CD4-positive, alpha-beta T cell treated with Interleukin-17A for 1 hour (primary cell): ENCODE measurements at regions not wholly inside any gene's neighbourhood (a gene's known extent, or its start where the extent isn't known, plus 50 kb on each side); places are given as distances from the start of the nearest gene placed in this dataset.
"Not testable (repeated sequence)": the region's sequence is repeated elsewhere in the genome, so short reads cannot be mapped to it uniquely, and the experiment has no call there.

Experiments
- DNase-seq: peaks from one replicate; pipeline ENCODE4 v3.0.0-alpha.2; 2020

DNA sequence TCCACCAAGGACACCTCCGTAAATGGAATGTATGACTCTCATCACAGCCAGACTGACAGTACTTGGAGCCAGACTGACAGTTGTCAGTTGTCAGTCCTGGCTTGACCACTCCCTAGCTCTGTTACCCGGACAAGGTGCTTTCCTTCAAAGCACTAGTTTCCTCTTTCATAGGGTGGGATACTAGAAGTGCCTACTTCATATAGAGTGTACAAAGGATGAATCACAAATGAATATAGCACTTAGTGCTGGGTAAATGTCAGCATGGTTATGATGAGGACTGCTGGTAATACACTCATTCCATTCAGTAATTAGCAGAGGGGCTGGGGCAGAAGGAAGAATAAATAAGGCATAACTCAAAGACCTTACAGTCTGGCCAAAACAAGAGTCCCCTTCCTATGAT, 91.4 kb downstream of the ARL4C start:
- DNase-seq, result no peak

DNA sequence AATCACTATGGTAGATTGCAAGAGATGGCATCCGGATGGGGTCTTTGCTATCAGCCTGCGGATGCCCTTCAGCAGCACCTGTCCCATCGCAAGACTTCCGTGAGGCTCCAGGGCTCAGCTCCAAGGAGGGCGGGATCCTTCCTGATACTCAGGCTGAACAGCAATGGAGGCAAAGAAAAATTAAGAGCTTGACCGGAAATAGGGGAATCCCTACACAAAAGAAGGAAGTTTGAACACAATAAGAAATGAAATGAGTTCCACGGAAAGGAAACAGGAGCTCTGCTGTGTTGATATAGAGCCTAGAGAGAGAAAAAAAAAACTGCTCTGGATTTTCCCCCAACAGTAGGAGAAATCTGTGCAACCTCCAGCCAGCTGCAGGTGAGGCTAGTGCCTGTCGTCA, 91.9 kb downstream of the ARL4C start:
- no peak for DNase-seq

DNA sequence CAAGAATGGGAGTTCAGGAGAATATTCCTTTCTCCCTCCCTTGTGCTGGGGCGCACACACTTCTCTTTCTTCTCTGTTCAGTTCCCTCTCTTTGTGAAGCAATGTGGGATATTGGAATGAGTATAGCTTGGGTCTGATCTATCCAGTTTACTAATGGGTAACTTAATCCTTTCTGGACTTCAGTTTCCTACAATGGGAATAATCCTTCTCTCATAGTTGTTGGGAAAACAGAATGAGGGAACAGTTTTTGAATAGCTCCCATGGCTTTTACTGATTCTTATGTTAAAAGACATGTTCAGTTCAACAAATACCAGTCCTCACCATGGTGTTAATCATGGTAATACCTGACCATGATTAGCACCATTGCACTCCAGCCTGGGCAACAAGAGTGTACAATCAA, 93.1 kb downstream of the ARL4C start:
- no peak for DNase-seq

DNA sequence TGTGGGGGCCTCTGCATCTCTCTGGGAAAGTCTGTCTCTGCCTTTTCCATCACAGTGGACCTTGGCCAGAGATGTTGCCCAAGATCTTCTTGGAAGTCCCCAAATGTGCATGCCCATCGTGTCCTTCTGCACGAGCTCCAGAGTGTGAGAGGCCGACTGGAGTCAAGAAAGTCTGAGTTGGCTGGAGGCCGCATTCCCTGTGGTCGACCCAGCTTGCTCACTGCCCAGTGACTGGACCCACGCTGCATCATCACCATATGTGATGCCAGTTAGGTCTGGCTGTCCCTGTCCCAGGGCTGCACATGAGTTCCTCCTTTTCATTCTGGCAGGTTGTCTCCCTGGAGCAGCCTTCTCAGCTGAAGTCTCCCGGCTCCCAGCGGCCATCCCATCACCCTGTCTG, 93.8 kb downstream of the ARL4C start:
- DNase-seq, result no peak

DNA sequence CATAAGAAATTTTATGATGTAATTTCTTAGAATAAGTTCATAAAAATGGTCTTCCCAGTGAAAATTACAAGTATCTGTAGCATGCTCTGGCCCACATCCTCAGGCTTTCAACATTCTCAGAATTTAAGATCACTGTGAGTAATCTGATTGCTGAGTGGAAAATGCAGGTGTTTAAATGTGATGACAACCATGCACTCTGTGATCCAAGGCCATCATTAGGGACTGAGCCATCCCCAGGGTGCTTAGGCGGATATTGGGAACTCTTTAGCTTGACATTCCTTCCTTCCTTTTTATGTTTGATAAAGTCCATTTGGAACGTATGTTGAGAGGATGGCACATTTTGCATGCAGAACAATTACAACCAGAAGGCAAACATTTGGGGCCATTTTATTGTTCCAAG, 95.5 kb downstream of the ARL4C start:
- DNase-seq, result no peak

DNA sequence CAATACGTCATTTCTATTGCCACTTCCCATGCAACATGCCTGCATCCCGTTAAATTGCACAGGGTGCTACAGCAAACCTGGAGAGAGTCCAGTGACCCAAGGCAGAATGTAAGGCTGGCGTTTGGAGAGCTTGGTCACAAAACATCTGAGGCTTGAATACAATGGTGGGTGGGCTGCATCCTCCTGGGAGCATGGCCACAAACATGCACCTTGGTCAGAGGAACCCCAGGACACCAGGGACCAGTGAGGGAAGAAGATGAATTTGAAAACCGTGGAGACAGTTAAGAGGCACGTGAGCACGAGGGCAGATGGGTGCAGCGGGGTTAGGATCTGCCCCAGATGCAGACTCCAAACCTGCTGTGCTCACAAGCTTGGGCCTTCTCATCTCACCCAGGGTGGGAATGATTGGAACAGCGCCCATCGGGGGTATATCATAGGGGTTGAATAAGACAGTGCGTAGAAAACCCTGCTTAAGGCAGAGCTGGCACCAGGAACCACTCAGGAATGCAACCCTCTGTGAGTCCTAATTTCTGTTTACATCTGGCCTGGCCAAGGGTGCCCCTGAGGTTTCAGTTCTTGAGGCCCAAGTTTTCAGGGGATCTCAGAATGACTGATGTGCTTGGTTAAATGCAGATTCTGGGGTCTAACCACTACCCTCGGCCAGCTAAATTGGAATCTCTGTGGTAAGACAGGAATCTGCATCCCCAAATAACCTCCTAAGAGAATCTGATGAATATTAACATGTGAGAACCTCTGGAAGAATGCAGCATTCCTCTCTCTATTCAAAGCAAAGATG, 97.2 kb downstream of the ARL4C start:
- DNase-seq, result no peak

DNA sequence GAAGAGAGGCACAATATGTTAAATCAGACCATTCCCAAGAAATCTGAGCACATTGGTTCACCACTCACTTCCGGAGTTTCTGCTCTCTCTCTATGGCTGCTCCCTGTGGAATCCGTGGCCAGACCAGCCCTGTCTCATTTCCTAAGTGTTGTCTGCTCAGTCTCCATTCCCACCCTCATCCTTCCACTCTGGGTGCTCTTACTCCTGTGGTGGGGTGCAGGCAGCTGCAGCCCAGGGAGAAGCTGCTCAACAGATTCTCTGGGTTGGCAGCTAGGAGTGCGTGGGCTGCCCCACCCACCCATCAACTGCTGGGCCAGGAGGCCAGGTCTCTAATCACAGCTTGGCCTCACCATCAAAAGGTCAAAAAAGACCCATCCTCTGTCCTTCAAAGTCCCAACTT, 98.3 kb downstream of the ARL4C start:
- DNase-seq, result no peak

DNA sequence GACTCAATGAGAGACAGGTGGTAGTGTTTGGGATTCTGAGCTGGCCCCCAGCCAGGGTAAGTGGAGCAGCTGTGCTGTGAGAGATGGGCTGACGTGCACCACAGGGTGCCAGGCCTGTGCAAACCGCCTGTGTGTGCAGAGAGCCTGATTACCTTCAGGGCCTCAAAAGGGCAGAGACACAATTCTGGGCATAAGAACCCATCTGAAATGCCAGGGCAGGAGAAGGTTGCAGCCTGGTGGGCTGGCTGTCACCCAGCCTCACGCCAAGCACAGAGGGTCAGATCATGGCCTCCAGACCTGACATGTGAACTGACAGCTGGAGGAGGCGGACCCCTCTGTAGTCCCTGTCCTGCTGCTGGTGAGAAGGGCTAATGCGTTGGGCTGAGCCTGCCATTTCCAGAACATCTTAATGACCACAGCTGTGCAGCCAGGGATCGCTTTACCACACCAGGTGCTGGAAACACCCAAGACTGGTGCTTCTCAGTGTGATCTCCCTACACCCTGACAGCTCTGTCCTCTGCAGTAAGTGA, 100.9 kb downstream of the ARL4C start:
- DNase-seq, result no peak

DNA sequence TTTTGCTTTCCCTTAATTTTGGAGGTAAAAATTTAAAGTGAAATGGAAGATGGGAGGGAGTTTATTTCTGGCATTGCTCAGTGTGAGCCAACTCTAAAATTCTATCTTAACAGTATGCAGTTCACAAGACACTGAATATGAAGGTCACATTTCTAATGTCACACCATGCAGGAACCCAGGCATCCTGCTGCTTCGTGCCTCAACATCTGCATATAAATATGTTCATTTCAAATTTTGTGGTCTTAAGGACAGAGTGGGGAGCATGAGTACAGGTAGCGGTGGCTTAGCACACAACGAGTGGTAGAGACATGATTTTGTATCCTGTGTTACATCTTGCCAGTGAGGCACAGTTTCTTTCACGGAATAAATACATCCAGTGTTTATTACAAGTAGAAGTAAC, 102.4 kb downstream of the ARL4C start:
- DNase-seq, result no peak

DNA sequence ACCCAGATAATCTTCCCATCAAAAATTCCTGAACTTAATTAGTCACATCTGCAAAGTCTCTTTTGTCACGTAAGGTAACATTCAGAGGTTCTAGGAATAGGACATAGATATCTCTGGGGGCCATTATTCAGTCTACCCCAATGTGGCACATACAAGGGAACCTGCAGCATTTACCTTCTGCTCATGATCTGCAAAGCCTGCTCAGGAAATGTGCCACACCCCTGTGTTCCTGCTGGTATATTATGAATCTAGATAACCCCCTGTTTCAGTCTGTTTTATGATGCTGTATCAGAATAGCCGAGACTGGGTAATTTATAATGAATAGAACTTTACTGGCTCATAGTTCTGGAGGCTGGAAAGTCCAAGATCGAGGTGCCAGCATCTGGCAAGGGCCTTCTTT, 103.5 kb downstream of the ARL4C start:
- DNase-seq, result no peak

DNA sequence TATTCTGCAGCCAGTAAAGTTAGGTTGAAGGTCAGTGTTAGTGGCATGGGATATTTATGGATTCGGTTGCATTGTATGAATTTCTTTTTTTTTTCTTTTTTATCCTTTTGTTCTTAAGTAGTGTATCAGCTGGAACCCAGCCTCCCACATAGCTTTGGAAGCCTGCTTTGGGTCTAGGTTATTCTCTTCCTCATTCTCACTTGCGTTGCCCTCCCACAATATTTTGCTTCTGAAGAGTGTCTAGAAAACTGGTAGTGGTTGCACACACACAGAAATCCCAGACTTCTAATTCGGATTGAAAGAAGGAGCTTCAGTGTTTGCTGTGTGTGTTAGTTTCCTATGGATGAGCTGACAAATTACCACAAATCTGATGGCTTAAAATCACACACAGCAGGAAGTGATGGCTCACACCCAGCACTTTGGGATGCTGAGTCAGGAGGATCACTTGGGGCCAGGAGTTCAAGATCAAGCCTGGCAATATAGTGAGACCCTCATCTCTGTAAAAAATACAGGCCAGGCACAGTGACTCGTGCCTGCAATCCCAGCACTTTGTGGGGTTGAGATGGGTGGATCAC, 104.8 kb downstream of the ARL4C start:
- DNase-seq, result no peak

DNA sequence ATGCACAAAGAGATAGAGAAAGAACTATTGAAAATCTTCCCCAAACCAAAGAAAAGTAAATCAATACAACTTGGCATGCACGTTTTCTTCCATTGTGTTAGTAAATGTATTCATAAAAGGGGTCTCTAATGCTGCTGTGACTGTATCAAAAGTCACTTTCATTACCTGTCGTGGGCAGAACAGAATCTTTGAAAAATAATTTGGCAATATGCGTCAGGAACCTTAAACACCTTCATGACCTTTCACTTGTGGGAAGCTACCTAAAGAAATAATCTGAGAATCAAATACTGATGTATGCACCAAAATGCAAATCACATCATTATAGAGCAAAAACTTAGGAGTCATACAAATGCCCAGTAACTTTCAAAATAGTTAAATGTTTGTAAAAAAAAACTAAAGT, 105.3 kb downstream of the ARL4C start:
- DNase-seq, result no peak

DNA sequence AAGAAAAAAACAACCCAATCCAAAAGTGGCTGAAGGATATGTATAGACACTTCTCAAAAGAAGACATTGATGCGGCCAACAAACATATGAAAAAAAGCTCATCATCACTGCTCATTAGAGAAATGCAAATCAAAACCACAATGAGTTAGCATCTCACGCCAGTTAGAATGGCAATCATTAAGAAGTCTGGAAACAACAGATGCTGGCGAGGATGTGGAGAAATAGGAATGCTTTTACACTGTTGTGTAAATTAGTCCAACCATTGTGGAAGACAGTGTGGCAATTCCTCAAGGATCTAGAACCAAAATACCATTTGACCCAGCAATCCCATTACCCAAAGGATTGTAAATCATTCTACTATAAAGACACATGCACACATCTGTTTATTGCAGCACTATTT, 107.2 kb downstream of the ARL4C start:
- DNase-seq, result not testable (repeated sequence)

DNA sequence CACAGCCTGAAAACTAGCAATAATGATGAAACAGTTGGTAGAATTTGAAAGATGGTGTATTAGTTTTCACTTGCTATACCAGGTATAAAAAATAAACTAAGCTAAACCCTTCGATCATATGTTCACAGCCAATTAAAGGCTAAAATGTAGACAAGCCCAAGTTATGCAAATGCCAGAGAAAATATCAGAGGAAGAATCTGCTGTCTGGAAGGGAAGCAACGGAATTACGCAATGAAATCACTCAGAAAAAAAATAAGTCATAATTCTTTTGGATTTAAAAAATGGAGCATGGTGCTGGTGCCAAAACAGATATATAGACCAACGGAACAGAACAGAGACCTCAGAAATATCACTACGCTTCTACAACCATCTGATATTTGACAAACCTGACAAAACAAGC, 108.3 kb downstream of the ARL4C start:
- DNase-seq, result no peak

DNA sequence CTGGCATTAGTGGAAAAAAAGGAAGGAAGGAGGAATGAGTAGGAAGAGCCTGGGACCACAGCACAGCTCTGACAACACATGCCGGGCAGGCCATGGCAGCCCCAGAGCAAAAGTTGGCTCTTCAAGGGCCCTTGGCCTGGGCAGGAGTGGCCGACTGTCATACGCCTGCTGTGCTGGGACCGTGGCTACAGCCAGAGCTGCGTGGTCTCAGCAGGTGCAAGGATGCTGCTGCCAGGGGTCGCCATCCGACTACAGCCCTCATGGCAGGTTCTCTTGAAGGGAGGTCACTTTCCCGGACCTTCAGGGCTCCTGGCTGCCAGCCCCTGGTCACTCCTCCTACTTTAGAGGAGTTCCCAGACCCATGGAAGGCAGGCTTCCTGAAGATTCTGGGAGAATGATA, 109.9 kb downstream of the ARL4C start:
- DNase-seq, result no peak

DNA sequence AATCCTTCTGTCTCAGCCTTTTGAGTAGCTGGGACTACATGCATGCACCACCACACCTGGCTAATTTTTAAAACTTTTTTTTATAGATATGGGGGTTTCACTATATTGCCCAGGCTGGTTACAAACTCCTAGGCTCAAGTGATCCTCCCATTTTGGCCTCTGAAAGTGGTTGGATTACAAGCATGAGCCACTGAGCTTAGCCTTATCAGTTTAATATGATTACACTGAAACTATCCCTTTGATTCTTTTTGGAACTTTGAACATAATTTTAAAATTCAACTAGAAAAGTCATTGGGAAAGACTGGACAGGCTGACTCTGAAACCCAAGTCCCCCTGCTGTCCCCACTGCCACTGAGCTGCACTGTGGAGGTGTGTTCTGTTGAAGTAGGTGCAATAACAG, 114.8 kb downstream of the ARL4C start:
- DNase-seq, result no peak

DNA sequence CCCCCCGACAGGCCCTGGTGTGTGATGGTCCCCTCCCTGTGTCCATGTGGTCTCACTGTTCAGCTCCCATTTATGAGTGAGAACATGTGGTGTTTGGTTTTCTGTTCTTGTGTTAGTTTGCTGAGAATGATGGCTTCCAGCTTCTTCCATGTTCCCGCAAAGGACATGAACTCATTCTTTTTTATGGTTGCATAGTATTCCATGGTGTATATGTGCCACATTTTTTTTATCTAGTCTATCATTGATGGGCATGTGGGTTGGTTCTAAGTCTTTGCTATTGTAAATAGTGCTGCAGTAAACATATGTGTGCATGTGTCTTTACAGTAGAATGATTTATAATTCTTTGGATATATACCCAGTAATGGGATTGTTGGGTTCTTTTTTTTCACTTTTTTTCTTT, 117.9 kb downstream of the ARL4C start:
- not testable (repeated sequence) for DNase-seq

DNA sequence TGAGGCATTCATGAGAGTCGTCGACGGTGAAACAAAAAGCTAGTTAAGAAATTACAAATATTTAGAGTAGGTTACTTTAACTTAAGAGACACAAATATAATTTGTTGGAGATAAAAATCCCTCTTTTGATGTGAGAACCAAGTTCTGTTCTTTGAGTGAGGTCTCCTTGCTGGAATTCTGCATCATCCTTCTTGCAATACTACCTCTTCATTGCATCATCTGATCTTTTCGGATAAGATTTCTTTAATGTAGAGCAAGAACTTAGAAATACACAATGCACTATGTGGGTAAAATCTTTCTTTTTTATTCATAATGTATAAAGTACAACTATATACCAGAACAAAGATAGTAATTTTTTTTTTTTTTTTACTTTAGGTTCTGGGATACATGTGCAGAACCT, 118.4 kb downstream of the ARL4C start:
- DNase-seq, result no peak

DNA sequence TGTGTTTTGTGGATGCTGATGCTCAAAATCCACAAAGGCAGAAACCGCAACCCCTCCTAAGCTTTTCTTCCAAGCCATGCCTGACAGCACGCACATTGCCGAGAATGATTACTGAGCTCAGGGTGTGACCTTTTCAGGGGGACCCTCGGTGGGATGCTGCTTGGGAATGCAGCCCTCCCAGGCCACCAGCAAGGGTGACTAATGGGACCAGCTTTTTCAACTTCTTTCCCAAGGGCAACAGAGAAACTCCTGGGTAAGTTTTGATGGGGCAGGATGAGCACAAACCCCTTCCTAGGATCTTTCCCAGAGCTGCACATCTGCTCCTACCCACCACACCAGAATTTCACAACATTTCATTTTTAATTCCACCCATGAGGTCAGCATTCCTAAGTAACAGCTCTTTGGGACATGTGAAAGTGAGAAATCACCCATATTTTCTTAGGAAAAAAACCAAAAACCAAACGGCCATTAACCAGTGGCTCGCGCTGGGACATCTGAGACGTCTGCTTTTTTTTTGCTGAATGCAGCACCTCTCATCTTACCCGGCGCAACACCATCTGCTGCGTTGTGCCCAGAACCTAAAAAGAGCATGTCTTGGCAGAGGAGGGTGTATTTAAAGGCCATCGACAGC, 119.0 kb downstream of the ARL4C start:
- no peak for DNase-seq

DNA sequence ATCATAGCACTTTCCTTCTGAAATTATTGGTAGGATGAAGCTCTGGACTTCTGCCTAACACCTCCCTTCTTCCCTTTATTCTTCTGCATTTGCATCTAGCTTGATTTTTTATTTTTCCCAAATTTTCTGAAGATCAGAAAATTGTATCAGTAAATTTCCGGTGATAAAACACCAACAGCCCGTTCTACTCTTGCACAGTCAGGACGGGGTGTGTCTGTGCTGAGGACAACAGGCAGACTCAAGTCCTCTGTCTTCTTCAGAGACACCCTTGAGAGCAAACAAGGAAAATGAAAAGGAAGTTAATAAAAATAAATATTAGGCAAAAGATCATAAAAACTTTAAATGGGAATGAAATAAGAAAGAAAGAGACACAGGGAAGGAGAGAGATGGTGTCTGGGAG, 120.7 kb downstream of the ARL4C start:
- DNase-seq, result no peak

DNA sequence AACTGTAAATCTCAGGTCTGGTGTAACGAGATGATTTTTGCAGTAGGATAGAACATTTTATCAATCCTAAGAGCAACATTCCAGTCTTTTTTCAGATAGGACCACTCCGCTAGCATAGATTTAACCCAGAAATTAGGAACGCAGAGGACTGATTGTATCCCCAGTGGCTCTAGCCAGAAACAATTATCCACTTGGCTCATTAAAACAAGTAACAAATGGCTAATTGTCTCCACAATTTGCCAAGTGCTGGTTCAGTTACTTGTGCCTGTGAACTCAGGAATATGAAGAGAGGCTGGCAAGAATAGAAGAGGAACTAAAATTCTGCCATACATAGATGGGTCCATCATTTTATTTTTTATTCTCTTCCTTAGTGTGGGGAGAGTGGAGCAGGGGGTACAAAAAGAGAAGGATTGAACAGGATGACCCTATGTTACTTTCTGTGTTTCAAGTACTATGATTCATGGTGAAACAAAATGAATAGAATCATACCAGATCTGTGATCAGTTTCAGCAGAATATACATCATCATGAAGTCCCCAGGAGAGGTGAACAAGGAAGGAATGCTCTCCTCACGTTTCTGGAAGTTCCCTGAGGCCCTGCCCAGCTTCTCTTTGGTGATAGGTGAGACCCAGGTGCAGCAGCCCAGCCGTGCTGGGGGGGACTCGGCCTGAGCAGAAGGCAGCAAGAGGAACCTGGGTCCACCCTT, 121.6 kb downstream of the ARL4C start:
- no peak for DNase-seq

DNA sequence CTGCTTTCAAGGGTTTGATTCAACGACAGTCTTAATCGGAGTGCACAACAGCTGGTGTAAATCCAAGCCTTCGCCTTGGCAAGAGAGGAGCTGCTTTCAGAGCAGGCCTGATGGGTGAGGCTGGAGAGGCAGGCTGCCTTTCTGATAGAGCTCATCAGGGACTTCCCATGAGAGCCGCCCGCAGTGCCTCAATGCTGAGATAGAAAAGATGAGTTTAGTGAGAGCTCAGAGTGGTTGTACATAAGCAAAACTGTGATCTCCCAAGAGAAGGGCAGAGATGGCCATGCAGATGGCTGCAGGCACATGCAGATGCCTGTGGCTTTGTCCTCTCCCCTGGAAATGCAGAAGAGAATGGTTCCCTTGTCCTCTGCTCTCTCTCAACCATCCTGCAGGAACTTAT, 122.1 kb downstream of the ARL4C start:
- no peak for DNase-seq

DNA sequence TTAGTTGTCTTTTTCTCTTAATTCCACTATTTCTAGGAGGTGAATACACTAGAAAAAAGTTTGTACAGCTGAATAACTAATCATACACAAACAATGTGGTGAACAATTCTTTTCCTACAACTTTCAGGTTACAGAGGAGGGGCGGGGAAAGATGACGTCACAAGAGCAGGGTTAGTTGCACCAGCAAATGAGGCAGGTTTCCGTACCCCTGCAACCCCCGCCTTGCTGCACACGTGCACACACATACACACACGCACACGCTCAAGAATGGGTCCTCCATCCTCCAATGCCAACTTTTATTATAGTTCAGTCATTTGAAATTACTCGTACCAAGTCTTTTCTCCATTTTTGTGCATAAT, 122.8 kb downstream of the ARL4C start:
- DNase-seq, result no peak
